GM23338 (cell line): ENCODE measurements at regions not wholly inside any gene's neighbourhood (a gene's known extent, or its start where the extent isn't known, plus 50 kb on each side); places are given as distances from the start of the nearest gene placed in this dataset.

Source experiments
- CTCF ChIP-seq, 2 experiments: fragments of 200-600 bp in 1 of 2; sonication (generic) in 1 of 2; conservative IDR thresholded peaks; 2 replicates each; pipeline versions ENCODE4 v1.5.1 to v1.6.1; 2016 to 2017; ENCODE audit warnings: antibody characterized with exemption in 2 of 2, low read depth in 2 of 2, mild to moderate bottlenecking in 2 of 2, moderate library complexity in 1 of 2
- POLR2AphosphoS5 ChIP-seq: IDR thresholded peaks from 2 replicates; pipeline ENCODE4 v1.6.1; 2016; ENCODE audit warnings: antibody characterized with exemption, low read depth

- TF ChIP-seq POLR2AphosphoS5 (no peak), CTCF (conservative IDR thresholded peaks at IDR 0.05; ENCODE audit: low read depth in 2 of 2) (no peak)
These were observed 288.4 kb upstream of the DEPDC1 start for GRCh38 chr1:68785328-68785727.
